Esophagus mucosa (tissue), 1 donor: ENCODE measurements at regions not wholly inside any gene's neighbourhood (a gene's known extent, or its start where the extent isn't known, plus 50 kb on each side); places are given as distances from the start of the nearest gene placed in this dataset.
"Not testable (repeated sequence)": the region's sequence is repeated elsewhere in the genome, so short reads cannot be mapped to it uniquely, and the experiment has no call there.

ENCODE experiments used
- ATAC-seq: fragments of 200-7000 bp; cut with Tn5 transposase; one replicate; pipeline ENCODE4 v1.9.1; 2020
- donor health status: DM: yes; HTN: yes; CAD: no.

DNA sequence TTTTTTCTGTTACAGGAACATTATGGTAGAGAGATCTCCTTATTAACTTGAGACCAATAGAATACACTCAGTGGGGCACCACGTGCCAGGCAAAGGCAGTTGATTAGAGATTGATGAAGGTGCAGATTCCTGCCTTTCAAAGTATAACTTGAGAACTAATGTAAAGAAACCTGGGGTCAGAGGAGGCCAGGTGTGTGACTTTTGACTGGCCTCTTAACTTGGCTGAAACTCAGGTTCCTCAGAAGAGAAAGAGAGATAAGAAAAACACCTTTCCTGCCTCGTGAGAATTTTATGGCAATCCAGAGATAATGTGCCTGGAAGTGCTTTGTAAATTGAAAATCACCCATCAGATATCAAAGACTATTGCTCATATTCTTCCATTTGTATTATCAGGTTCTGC is 110.7 kb upstream of the GZMB start:
- ATAC-seq: no peak

DNA sequence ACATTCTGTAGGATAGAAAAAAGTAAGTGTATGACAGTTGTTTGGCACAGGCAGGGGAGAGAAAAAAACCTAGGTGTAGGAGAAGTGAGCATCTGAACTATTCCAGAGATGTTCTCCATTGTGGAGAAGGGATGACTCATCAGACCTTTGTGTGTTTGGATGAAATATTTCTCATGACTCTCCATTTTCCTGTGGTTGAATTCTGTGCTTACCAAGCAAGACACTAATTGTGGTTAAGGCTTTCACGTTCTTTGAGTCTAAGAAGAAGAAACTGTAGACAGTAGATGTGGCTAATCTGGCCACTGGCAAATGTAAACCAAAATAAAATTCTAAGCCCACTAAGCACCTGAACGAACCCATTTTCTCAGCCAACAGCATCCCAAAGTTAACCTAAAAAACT is 107.9 kb upstream of the GZMB start:
- no peak for ATAC-seq

DNA sequence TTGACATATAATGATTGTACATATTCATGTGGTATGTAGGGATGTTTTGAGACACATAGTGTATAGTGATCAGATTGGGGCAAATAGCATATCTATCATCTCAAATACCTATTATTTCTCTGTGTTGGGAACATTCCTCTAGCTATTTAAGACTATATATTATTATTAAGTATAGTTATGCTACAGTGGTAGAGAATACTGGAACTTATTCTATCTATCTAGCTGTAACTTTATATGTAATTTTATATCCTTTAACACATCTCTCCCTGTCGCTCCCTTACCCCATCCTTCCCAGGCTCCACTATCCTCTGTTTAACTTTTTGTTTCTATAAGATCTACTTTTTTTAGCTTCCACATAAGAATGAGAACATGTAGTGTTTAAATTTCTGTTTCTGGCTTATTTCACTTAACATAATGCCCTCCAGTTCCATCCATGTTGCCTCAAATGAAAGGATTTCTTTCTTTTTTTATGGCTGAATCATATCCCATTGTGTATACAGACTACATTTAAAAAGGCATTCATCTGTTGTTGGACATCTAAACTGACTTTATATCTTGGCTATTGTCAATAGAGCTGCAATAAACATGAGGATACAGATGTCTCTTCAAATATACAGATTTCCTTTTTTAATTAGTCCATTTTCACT is 102.1 kb upstream of the GZMB start:
- no peak for ATAC-seq

DNA sequence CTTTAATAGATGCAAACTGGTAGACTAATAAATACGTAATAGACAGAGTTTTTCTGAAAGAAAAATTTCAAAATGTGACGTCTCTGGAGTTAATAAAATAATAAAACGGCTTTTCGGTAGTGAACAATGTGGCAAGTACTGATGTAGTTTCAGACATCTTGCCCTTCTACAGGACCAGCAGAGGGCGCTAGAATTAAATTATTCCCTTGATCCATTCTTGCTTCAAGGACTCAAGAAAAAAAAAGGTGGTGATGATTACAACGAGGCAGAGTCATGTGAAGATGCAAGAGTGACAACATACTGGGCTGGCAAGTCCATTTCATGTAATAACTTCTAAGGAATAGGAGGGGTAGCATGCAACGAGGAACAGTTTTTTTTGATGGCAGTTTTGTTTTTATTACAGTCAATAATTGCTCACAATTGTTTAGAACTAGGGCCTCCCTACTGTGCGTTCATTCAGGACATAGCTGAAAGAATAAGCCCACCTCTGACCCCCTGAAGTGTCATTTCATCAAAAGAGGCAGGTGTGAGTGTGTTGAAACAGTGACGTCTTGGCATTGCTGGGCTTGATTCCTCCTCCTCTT is 101.0 kb upstream of the GZMB start:
- peak; percentile 42 for ATAC-seq

DNA sequence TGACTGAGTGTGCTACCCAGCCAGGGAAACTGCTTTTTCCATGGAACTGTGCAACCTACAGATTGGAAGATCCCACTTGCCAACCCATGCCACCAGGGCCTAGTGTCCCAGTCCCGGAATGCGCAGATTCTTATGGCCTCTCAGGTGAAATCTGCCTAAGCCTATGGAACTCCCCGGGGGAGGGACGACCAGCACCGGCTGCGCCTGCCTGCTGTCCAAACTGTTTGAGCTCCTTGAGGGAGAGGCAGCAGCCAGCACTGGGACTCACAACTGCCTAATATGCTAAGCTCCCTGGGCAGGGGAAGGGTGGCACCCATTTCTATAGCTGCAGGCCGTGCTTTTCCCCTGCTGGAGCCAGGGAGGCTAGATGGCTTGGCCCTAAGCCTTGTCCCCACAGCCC is 92.5 kb upstream of the GZMB start:
- no peak for ATAC-seq

DNA sequence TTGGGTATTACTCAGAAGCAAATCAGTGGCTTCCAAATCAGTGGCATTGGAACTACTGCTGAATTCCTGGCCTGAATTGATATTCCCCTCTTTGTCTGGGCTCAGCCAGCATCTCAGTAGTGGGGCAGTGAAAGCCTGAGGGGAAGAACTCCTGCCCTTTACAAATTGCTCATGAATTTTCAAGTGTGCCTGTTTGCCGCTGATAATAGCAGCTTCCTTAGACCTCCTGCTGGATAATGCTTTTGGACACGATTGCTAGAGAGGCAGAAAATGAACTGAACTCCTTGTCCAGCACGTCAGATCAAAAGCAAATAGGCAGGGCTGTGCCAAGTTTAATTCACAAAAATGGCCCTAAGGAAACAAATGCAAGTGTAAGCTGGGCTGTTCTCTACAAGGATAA is 91.3 kb upstream of the GZMB start:
- ATAC-seq: no peak

DNA sequence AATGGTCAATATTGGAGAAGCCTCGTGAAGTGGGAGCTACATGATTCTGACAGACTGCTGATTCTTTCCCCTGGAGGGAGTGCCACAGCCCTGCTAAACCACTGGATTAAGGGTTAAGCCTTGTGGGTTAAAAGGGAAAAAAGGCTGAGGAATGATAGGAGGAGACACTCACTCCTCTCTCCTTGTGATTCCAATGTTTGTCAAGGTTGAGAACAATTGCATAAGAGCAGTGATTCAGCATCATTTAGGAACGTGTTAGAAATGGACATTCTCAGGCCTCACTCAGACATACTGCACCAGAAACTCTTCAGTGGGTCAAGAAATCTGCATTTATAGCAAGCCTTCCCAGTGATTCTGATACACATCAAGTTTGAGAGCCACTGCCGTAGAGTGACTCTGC is 87.8 kb upstream of the GZMB start:
- ATAC-seq: peak; percentile 68

DNA sequence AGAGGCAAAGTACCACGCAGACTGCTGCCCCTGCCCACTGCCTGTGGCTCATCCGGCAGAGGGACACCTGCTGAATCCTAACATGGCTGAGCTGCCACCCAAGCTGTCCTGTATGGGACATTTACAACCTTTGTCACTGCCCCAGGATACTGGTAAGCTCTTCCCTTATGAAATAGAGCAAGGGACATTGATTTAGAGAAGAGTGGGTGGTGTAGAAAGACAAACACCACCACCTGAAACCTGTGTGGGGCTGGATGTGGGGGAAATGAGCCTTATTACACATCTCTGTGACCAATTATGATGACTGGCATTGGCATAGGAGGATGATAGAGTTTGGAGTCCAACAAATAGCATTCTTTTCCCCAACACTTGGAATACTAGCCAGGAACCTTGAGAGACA is 81.2 kb upstream of the GZMB start:
- no peak for ATAC-seq

DNA sequence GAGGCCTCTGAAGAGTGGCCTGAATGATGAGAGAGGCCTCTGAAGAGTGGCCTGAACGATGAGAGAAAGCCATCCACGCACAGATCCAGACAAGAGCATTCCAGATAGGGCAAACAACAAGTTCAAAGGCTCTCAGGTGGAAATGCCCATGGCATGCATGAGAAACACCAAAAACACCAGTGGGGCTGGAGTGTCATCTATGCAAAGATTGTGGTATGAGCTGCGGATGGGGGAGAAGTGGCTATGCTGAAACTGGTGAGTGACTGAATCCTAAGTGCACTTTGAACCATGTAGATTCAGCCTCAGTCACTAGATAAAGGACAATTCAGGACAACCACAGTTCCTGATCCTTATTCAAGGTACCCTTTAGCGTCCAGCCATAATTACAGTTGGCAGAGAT is 79.4 kb upstream of the GZMB start:
- ATAC-seq: no peak

DNA sequence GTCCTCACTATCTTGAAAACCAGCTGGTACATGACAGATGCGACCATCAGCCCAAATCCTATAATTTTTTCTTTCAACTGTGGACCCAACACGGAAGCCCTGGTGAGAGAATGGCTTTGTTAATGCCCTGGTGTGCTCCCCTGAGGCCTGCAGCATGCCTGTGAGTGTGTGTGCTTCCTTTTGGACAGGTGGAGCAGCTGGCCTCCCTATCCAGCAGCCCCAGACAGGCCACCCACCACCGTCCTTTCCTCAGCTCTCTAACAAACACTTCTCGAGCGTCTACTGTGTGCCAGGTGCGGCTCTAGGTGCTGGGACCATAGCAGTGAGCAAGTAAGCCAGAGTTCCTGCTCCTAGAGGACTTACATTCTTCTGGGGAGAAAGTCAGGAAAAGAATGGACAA is 78.9 kb upstream of the GZMB start:
- ATAC-seq: no peak

DNA sequence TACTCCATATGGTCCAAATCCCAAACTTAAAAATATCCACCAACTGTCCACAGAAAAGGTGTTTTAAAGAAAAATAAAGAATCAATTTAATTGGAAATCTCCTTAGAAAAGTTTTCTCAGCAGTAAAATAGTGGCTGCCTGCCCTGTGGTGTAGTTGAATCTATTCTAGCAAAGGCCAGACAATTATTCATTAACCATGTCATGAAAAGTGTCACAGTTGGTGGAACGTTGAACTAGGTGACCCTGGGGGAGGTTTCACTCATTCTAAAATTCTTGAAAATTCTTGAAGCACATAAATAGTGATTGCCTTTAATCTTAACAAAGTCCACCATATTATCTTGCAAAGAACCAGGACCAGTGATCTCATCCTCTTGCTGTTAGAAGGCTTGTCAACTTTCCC is 78.4 kb upstream of the GZMB start:
- ATAC-seq: no peak

DNA sequence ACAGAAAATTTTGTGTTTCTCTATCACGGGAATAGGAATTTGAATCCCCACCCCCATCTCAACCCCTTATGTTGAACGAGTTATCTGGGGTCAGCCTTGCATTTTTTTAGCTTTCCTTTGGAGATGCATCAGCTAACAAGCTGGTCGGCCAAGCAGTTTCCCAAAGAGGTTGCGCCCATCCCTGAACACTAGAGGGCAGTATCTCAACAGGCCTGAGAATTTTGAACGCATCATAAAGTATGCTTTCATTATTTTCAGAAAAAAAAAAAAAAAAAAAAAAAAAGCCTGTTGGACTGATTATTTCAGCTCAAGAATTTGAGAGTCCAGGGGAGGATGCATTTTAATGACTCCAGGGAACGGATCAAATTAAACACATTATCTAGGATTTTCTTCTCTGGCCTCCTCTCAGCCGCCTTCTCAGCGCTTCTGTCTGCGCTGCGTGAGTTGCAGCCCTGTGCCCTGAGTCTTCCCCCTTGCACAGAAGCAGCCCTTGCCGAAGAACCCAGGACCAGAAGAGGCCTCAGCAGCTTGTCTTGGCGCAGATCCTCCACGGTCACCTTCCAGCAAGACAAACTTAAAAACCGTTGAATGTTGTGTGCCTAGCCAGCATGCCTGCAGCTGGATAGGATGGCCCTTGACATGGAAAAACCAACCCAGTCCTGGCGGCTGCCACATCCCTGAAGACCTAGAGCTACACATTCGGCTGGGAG is 76.6 kb upstream of the GZMB start:
- ATAC-seq: peak; percentile 65

DNA sequence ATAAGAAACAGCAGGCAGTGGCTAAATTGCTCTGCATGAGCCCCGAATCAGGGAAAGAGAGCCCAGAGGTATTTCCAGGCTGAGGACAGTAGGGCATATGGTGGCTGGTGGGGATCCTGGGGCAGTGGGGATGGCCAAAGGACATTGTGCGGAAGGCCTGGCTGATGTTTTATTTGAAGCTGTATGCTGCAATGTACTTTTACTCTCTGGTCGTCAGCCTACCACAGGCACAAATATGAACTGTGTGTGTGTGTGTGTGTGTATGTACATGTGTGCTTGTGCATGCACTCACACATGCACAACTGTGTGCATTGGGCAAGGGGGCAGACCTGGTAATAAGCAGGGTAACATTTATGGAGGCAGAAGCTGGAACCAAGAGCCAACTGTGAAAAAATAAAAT is 74.7 kb upstream of the GZMB start:
- ATAC-seq: no peak

DNA sequence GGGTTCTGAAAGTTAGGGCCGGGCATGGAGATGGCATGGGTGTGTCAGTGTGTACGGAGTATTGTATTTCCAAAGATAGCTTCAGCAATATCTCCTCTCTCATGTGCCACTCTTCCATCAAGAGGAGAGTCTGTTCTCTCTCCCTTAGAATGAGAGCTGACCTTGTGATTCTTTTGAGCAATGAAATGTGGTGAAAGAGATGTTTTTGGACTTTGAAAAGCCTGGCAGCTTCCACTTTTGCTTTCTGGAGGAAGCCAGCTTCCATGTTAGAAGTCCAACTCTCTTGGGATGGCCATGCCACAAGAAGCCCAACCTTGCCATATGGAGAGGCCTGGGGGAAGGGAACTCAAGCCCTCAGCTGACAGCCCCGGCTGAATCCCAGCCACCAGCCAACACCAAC is 72.4 kb upstream of the GZMB start:
- no peak for ATAC-seq

DNA sequence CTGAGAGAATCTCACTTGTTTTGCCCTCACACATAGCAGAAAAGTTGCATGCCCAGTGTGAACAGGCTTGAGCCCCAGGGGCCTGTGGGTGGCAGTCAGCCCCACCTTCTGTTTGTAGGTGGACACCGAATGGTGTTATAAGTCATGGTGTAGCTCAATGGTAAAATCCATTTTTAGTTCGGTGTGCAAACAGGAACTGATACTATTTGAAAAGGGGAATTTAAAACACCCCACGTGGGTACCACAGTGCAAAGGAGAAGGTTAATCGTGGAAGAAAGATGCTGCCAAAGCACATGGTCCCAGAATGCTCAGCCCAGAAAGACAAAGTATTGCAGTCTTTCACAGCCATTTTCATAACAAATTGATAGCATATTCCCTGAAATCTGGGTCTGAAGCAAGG is 71.8 kb upstream of the GZMB start:
- no peak for ATAC-seq

DNA sequence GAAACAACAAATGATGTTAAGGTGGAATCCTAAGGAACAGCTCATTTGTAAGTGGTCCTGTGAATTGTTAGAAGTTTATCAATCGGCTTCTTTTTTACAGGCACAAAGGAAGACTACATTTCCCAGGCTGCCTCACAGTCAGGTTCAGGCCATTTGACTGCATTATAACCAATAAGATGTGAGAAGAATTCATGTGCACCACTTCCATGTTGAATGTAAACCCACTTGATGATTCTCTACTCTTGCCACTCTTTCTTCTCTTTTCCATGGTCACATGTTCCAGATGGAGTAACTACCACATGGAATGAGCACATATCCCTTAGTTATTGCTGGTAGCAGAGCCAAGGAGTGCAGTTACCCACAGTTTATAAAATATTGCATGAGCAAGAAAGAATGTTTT is 67.1 kb upstream of the GZMB start:
- ATAC-seq: no peak

DNA sequence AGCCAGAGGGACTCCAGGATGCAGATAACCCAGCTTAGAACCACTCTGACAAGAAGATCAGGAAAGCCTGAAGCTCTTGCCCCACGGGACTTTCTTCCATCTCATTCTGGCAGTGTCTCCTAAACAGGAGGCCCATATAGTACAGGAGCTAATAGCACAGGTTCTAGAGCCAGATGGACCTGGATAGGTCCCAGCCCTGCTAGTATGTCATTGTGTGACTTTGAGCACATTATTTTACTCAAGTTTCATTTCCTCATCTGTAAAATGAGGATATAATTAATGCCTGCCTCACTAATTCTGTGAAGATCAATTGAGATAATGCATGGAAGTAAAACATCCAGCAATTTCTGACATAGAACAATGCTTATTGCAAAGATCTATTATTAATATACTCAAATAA is 66.5 kb upstream of the GZMB start:
- ATAC-seq: no peak

DNA sequence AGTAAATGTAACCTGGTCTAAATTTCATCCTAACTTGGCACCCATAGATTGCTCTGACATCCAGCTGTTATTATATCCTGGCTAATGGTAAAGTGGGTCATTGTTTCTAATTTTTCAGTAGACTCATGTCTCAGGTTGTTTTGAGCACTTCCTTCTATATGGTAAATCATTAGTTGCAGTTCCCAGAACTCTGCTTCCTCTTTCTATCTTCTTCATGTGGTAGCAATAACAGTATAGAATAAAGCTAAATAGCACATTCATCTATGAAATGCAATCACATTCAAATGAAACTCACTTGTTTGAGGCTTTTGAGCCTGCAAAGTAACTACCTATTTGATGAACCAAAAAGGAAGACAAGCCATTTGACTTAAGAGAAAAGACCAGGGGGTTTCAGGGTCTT is 65.1 kb upstream of the GZMB start:
- ATAC-seq: no peak

DNA sequence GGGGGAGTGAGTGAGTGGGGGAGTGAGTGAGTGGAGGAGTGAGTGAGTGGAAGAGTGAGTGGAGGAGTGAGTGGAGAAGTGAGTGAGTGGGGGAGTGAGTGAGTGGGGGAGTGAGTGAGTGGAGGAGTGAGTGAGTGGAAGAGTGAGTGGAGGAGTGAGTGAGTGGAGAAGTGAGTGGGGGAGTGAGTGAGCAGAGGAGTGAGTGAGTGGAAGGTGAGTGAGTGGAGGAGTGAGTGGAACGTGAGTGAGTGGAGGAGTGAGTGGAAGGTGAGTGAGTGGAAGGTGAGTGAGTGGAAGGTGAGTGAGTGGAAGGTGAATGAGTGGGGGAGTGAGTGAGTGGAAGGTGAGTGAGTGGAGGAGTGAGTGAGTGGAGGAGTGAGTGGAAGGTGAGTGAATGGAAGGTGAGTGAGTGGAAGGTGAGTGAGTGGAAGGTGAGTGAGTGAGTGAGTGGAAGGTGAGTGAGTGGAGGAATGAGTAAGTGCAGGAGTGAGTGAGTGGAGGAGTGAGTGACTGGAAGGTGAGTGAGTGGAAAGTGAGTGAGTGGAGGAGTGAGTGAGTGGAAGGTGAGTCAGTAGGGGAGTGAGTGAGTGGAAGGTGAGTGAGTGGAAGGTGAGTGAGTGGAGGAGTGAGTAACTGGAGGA is 62.4 kb upstream of the GZMB start:
- ATAC-seq: not testable (repeated sequence)

DNA sequence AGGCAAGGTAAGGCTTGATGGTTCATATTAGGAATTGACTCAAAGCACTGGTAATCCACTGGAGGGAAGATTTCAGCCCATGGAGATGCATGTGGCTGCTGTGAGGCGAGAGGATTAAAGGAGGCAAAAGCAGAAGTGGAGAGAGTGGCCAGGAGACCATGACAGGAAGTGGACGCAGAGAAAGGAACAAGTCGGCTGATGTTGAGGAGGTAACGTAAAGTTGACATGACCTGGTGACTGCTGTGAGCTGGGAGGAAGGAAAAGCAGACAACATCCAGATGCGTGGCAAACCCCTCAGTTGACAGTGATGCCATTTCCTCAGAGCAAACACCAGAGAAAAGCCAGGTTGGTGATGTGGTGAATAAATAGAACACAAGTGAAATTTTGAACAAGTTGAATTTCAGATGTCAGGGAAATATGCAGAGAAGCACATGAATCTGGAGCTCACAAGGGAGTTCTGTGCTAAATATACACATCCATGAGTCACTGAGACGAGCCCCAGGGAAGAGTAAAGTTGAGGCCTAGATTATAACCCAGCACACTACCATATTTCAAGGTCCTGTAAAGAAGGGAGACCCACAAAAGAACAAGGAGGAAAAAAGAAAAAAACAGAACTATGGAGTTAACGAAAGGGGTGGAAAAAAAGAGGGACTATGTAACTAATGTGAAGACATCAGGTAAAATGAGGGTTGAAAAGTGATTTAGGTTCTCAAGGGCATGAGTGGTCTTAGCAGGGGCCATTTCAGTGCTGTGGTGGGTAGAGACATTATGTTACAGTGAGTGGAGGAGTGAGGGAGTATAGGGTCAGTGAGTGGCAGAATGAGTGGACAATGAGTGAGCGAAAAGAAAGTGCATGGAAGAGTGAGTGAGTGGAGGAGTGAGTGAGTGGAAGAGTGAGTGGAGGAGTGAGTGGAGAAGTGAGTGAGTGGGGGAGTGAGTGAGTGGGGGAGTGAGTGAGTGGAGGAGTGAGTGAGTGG is 61.6 kb upstream of the GZMB start:
- ATAC-seq: no peak

DNA sequence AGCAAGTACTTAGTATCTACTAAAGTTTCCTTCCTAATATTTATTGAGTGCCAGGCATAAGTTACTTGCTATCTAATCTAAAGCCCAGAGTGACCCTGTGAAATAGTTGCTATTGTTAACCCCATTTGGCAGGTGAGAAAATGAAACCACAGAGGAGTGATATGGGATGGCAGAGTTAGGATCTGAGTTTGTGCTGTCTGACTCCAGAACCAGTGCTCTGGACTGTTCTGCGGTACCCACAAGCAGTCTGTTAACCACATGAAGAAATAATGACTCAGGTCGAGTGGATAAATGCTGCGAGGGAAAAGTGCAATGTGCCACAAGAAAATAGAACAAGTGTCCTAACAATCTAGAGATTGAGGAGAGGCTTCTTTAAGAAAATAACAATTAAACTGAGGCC is 60.7 kb upstream of the GZMB start:
- ATAC-seq: no peak

DNA sequence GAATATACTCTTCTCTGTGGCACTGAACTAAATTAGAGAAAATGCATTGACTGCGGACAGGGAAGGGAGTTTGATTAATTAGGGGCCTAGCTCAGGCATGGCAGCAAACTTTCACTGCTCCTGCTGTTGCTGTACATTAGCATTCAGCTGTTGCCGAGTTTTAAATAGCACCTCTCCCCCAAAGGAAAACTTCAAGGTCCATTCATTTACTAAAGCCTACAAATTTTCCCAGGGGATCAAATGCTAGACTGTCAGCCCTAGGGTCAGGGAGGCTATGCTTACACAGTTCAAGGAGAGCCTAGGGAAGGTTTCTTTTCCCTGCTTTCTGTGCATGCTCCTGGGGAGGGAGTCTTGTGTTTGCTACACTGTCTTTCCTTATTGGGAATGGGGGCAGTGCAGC is 60.0 kb upstream of the GZMB start:
- no peak for ATAC-seq

DNA sequence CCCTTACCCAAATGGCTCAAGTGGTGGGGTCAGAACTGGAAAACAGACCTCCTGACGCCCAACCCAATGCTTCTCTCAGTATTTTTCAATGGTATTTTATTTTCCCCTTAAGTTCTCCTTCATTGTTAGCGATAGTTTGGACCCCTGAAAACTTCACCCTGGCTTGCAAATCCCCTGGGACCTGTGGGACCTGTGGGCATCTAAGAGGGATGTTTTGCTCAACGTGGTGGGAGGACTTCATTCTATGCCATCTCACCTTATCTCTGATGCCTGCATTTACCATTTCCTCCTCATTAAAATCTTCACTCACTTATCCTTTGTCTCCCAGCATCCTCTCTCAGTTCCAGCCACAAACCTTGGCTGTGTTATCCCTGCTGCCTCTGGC is 59.4 kb upstream of the GZMB start:
- no peak for ATAC-seq
